ENCODE measurements at regions not wholly inside any gene's neighbourhood (a gene's known extent, or its start where the extent isn't known, plus 50 kb on each side); places are given as distances from the start of the nearest gene placed in this dataset.
A peak's percentile ranks its signal among the peaks of the same experiment; 100 is the strongest.

DNA sequence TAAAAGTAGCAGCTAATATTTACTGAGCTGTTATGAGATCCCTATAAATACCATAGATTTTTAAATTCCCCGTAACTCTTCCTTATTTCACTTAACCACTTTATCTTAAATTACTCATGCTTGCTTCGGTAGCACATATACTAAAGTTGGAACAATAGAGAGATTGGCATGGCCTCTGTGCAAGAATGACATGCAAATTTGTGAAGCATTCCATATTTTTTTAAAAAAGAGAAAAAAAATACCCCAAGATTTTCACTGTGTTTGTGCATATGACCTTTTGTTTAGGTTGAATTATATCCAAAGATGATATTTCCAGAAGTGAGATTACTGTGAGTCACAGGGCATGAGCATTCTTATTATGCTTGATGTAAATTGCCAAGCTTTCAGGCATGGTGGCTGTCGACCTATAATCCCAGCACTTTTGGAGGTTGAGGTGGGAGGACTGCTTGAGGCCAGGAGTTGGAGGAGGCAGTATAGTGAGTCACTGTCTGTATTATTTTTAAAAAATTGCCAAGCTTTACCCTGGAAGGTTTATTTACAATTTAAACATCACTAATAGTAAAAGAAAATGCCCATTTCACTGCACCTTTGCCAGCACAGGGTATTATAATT, 58.2 kb upstream of the VKORC1L1 start:
- peak in 1 of 2 experiments; percentile 23; a peak in 1 of 4 replicates for TF ChIP-seq REST (IDR thresholded peaks at IDR 0.05; ENCODE audit: insufficient read depth in 1 of 2, low read depth in 2 of 2, low read length in 2 of 2)

DNA sequence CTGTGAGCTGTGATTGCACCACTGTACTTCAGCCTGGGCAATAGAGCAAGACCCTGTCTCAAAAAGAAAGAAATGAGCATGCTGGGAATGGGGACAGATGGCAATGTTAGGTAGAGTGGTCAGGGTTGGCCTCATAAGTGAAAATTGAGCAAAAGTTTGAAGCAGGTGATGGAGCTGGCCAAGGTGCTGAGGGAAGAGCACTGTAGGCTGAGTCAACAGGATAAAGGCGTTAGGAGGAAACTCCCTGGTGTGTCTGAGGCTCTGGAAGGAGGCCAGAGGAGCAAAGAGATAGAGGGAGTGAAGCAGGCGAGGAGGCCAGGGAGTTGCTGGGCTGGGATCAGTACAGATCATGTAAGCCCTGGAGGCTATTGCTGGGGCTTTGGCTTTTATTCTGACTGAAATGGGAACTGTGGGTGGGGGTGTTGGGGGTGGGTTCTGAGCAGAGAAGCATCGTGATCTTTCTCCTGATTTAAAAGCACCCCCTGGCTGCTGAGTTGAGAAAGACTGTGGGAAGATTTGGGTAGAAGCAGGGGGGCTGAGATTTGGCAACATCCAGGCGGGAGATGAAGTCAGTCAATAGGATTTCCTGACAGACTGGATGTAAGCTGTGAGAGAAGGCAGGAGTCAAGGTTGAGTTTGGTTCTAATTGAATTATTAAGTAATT, 52.5 kb upstream of the VKORC1L1 start:
- peak; percentile 84 to 94 for TF ChIP-seq REST (IDR thresholded peaks at IDR 0.05; ENCODE audit: insufficient read depth in 1 of 2, low read depth in 2 of 2, low read length in 2 of 2)
- no peak for TF ChIP-seq POLR2AphosphoS5 (IDR thresholded peaks at IDR 0.05; ENCODE audit: low read depth, low read length)

Measured in PFSK-1 (cell line).